K562 (cell line): ENCODE measurements at regions not wholly inside any gene's neighbourhood (a gene's known extent, or its start where the extent isn't known, plus 50 kb on each side); places are given as distances from the start of the nearest gene placed in this dataset.

Source experiments
- ATAC-seq: fragments of 200-7000 bp; cut with Tn5 transposase; 3 replicates; pipeline ENCODE4 v1.9.1; 2020; ENCODE audit warnings: moderate library complexity
- BruUV-seq: library from RNA; stranded (reverse); fragments of 400-500 nt; replicated peaks from 2 replicates; lab custom pipeline; 2021; lab: Mats Ljungman, UMichigan
- CTCF ChIA-PET: fragments of 300-600 bp; formaldehyde crosslinking; extraction: SDS; loops from one replicate; lab custom pipeline; 2021; ENCODE audit warnings: low intra/inter-chr PET ratio; lab: Yijun Ruan, JAX
- POLR2A ChIA-PET: fragments of 300-600, 350-650 bp; sonication (Branson Sonifier 250); formaldehyde crosslinking; extraction: SDS; loops from one replicate; lab custom pipeline; 2021; ENCODE audit warnings: antibody characterized with exemption, inconsistent platforms; lab: Yijun Ruan, JAX
- DNase-seq, 4 experiments: peaks; one replicate each; pipeline versions ENCODE4 v3.0.0 to v3.0.0-alpha.2; 2011 to 2018; ENCODE audit warnings: low spot score in 3 of 4, mixed read lengths in 3 of 4; ENCODE audit errors: extremely low read depth in 1 of 4
- FAIRE-seq: peaks from 2 replicates; lab custom pipeline; 2011; peaks lifted over from hg19 to GRCh38; lab: Jason Lieb, UNC
- H2AFZ ChIP-seq: 2 replicates; pipeline ENCODE4 v1.6.0; 2011; ENCODE audit warnings: low read depth, low read length, control low read depth, inconsistent platforms
- H3K27ac ChIP-seq: fragments of 200-600 bp; 3 replicates; pipeline ENCODE4 v1.8.0; 2011; ENCODE audit warnings: low read depth, mild to moderate bottlenecking, control low read depth, inconsistent platforms, low read length, moderate library complexity, mixed read lengths; ENCODE audit errors: extremely low read depth
- H3K27me3 ChIP-seq, 2 experiments: fragments of 300-600 bp in 1 of 2; 2 replicates in 1 of 2; 3 replicates in 1 of 2; pipeline versions ENCODE4 v1.6.0 to v1.8.0; 2011; ENCODE audit warnings: inconsistent platforms in 2 of 2, low read length in 2 of 2, mild to moderate bottlenecking in 1 of 2, mixed read lengths in 1 of 2, moderate library complexity in 1 of 2; ENCODE audit not compliant: control insufficient read depth in 2 of 2, insufficient read depth in 2 of 2
- H3K36me3 ChIP-seq: fragments of 300-600 bp; 3 replicates; pipeline ENCODE4 v1.8.0; 2011; ENCODE audit warnings: mild to moderate bottlenecking, low read length, inconsistent platforms; ENCODE audit not compliant: control insufficient read depth, insufficient read depth
- H3K4me1 ChIP-seq, 2 experiments: fragments of 200-600 bp in 1 of 2; replicated peaks in 1 of 2; 2 replicates in 1 of 2; 3 replicates in 1 of 2; pipeline versions ENCODE4 v1.5.1 to v1.8.0; 2011; ENCODE audit warnings: inconsistent platforms in 2 of 2, low read length in 2 of 2, mild to moderate bottlenecking in 1 of 2, mixed read lengths in 1 of 2, moderate library complexity in 1 of 2; ENCODE audit not compliant: control insufficient read depth in 2 of 2, insufficient read depth in 2 of 2
- H3K4me2 ChIP-seq: 2 replicates; pipeline ENCODE4 v1.6.1; 2011; ENCODE audit warnings: low read length, control low read depth, inconsistent platforms, mixed read lengths; ENCODE audit not compliant: insufficient read depth
- H3K4me3 ChIP-seq: fragments of 200-600 bp; sonication (generic), shearing (Covaris generic); 2 replicates; pipeline ENCODE4 v1.5.1; 2016; ENCODE audit warnings: control low read depth, inconsistent platforms
- H3K79me2 ChIP-seq: fragments of 200-600 bp; 3 replicates; pipeline ENCODE4 v1.8.0; 2011; ENCODE audit warnings: low read length, inconsistent platforms; ENCODE audit not compliant: control insufficient read depth, insufficient read depth
- H3K9ac ChIP-seq, 2 experiments: 2 replicates each; pipeline versions ENCODE4 v1.6.0 to v1.6.1; 2011; ENCODE audit warnings: low read depth in 2 of 2, low read length in 2 of 2, control low read depth in 1 of 2, inconsistent platforms in 1 of 2, mild to moderate bottlenecking in 1 of 2, mixed read lengths in 1 of 2; ENCODE audit not compliant: insufficient read depth in 1 of 2
- H3K9me1 ChIP-seq: one replicate; pipeline ENCODE4 v1.6.0; 2011; ENCODE audit warnings: inconsistent platforms, mild to moderate bottlenecking, low read length, moderate library complexity; ENCODE audit not compliant: control insufficient read depth, insufficient read depth
- H3K9me3 ChIP-seq: replicated peaks from 2 replicates; pipeline ENCODE4 v1.5.1; 2011; ENCODE audit warnings: low read depth, low read length, inconsistent platforms; ENCODE audit not compliant: control insufficient read depth, insufficient read depth
- H4K20me1 ChIP-seq: replicated peaks from 2 replicates; pipeline ENCODE4 v1.6.1; 2011; ENCODE audit warnings: low read length, inconsistent platforms, mixed read lengths; ENCODE audit not compliant: control insufficient read depth, insufficient read depth
- DNMT1 ChIP-seq: fragments of 450-650 bp; IDR thresholded peaks from 2 replicates; pipeline ENCODE4 v1.6.1; 2016; ENCODE audit warnings: antibody characterized with exemption, mild to moderate bottlenecking
- ETS1 ChIP-seq: conservative IDR thresholded peaks from 2 replicates; pipeline ENCODE4 v1.6.1; 2011; ENCODE audit warnings: low read depth, mild to moderate bottlenecking, low read length; ENCODE audit not compliant: control insufficient read depth
- FOS ChIP-seq: IDR thresholded peaks from 3 replicates; pipeline ENCODE4 v1.6.1; 2011; ENCODE audit not compliant: insufficient read length; ENCODE audit errors: extremely low read depth
- FUS ChIP-seq: fragments of 200-400 bp; formaldehyde crosslinking; optimal IDR thresholded peaks from 2 replicates; pipeline ENCODE3; 2017; ENCODE audit warnings: low read depth, low read length
- GATAD2B ChIP-seq: fragments of 450-650 bp; IDR thresholded peaks from 2 replicates; pipeline ENCODE4 v1.6.1; 2017; ENCODE audit warnings: mild to moderate bottlenecking, borderline replicate concordance
- HDAC6 ChIP-seq: IDR thresholded peaks from 2 replicates; pipeline ENCODE4 v1.6.1; 2012; ENCODE audit warnings: low read depth, mild to moderate bottlenecking, control low read depth, inconsistent platforms, low read length, moderate library complexity
- KLF16 ChIP-seq: IDR thresholded peaks from 2 replicates; pipeline ENCODE4 v1.6.1; 2016; ENCODE audit warnings: antibody characterized with exemption
- MBD2 ChIP-seq: sonication (generic); IDR thresholded peaks from 2 replicates; pipeline ENCODE4 v1.6.1; 2016; ENCODE audit warnings: low read depth, borderline replicate concordance
- MLX ChIP-seq, 2 experiments: fragments of 450-650 bp in 1 of 2; sonication (generic) in 1 of 2; formaldehyde crosslinking; conservative IDR thresholded peaks; 2 replicates each; pipeline versions ENCODE4 v1.4.0 to v1.8.1; 2020 to 2022; ENCODE audit warnings: mild to moderate bottlenecking in 1 of 2, missing genetic modification reagents in 1 of 2
- RBFOX2 ChIP-seq: fragments of 200-400 bp; formaldehyde crosslinking; IDR thresholded peaks from 2 replicates; pipeline ENCODE4 v1.6.1; 2017; ENCODE audit warnings: low read depth, mild to moderate bottlenecking, low read length, moderate library complexity
- SNAPC5 ChIP-seq: fragments of 250-450 bp; sonication (Bioruptor Pico); IDR thresholded peaks from 2 replicates; pipeline ENCODE4 v1.8.0; 2021; ENCODE audit warnings: moderate library complexity, mild to moderate bottlenecking, inconsistent platforms
- SRF ChIP-seq, 2 experiments: fragments of 250-450, 450-650 bp in 1 of 2; sonication (Bioruptor Pico) in 1 of 2; sonication (generic) in 1 of 2; formaldehyde crosslinking; IDR thresholded peaks; 2 replicates each; pipeline versions ENCODE4 v1.5.0 to v1.5.1; 2020 to 2022; ENCODE audit warnings: mild to moderate bottlenecking in 1 of 2, missing genetic modification reagents in 1 of 2
- ZBTB12 ChIP-seq: fragments of 250-450 bp; sonication (Bioruptor Pico); IDR thresholded peaks from 2 replicates; pipeline ENCODE4 v1.4.0; 2020
- ZFP91 ChIP-seq: sonication (generic); formaldehyde crosslinking; IDR thresholded peaks from 2 replicates; pipeline ENCODE4 v1.8.0; 2022; ENCODE audit warnings: mild to moderate bottlenecking, missing genetic modification reagents
- ZFPM2 ChIP-seq: fragments of 250-450 bp; sonication (Bioruptor Pico); IDR thresholded peaks from 2 replicates; pipeline ENCODE4 v1.5.1; 2022; ENCODE audit warnings: mild to moderate bottlenecking
- ZNF274 ChIP-seq: IDR thresholded peaks from 2 replicates; pipeline ENCODE4 v1.6.1; 2011; ENCODE audit warnings: low read depth, mild to moderate bottlenecking, low read length, moderate library complexity, borderline replicate concordance
- WGBS: fragments of 100-300 bp; shearing (Covaris generic); methylation state at CpG from one replicate; pipeline ENCODE4 v1.1.6; 2016; ENCODE audit warnings: low coverage, mixed read lengths; ENCODE audit not compliant: insufficient coverage; ENCODE audit errors: missing lambda C conversion rate; 5-methylcytosine and 5-hydroxymethylcytosine counted together
- in situ Hi-C: fragments of 300-500 bp; cut with MboI; formaldehyde crosslinking; loops from 4 replicates; pipeline ENCODE4 v1.15.0; 2018; ENCODE audit warnings: inconsistent platforms, mixed read lengths
- intact Hi-C: fragments of 100-400 bp; cut with micrococcal nuclease; formaldehyde crosslinking; loops from 2 replicates; pipeline ENCODE4 v1.14.2; 2022

- no peak for TF ChIP-seq MLX (CRISPR knock-in tag; conservative IDR thresholded peaks at IDR 0.05)
- no peak for TF ChIP-seq KLF16
- TF ChIP-seq RBFOX2 = no peak
- no peak for TF ChIP-seq ZBTB12 (CRISPR knock-in tag)
- no peak for TF ChIP-seq MBD2
- no peak for TF ChIP-seq FUS
These were observed 1284.3 kb downstream of the OLFM4 start (continued) for GRCh38 chr13:54312885-54313284.

- 0% methylated on average over 5 of the region's 8 CpGs for WGBS
- H3K27me3 ChIP-seq = no peaks in the 10 kb centered on the region
- TF ChIP-seq SRF (CRISPR knock-in tag; IDR thresholded peaks at IDR 0.05) (no peak), GATAD2B (no peak), ETS1 (no peak), FOS (no peak), ZFP91 (CRISPR knock-in tag) (no peak), ZNF274 (no peak), DNMT1 (no peak), ZFPM2 (CRISPR knock-in tag) (no peak), HDAC6 (no peak), SNAPC5 (CRISPR knock-in tag) (no peak)
These were observed 1289.1 kb downstream of the OLFM4 start for GRCh38 chr13:54317722-54318121.

More at GRCh38 chr13:54317722-54318121, 1289.1 kb downstream of the OLFM4 start:
- Histone ChIP-seq H3K27ac (no peak overlapping the region), H4K20me1 (no peaks in the 10 kb centered on the region), H3K36me3 (no peaks in the 10 kb centered on the region), H3K4me3 (no peak overlapping the region), H3K4me2 (no peak overlapping the region), H3K9me1 (no peaks in the 10 kb centered on the region), H3K4me1 (no peaks in the 10 kb centered on the region), H3K79me2 (no peaks in the 10 kb centered on the region), H3K9ac (no peak overlapping the region), H3K9me3 (no peaks in the 10 kb centered on the region), H2AFZ (no peak overlapping the region)
- FAIRE-seq (no peak), ATAC-seq (no peak), DNase-seq (no peak)
- no TSS peak for BruUV-seq
- intact Hi-C loops = no loop called here
- ChIA-PET CTCF (no interaction called here), POLR2A (no interaction called here)
- in situ Hi-C loops = no loop called here
